ENCODE measurements at regions not wholly inside any gene's neighbourhood (a gene's known extent, or its start where the extent isn't known, plus 50 kb on each side); places are given as distances from the start of the nearest gene placed in this dataset.

- Mint-ChIP-seq H3K9me3 (no peaks in the 10 kb centered on the region), H3K4me3 (no peak overlapping the region), H3K27me3 (no peaks in the 10 kb centered on the region), H3K4me1 (no peaks in the 10 kb centered on the region), H3K36me3 (ENCODE audit: insufficient read depth) (no peaks in the 10 kb centered on the region), H3K27ac (ENCODE audit: low read depth) (no peak overlapping the region)
- no peak for ATAC-seq (replicated peaks; ENCODE audit: extremely low read depth, poor library complexity, severe bottlenecking)
- no peak for DNase-seq (ENCODE audit: low spot score in 2 of 2)
These were observed 631.7 kb upstream of the CDH6 start for GRCh38 chr5:30561771-30562170.

- H3K9me3 Mint-ChIP-seq: peaks cover 13% of the 10 kb centered on the region
- no peaks in the 10 kb centered on the region for H3K4me1 Mint-ChIP-seq
- no peak overlapping the region for H3K27ac Mint-ChIP-seq (ENCODE audit: low read depth)
- H3K27me3 Mint-ChIP-seq: no peaks in the 10 kb centered on the region
- no peak for ATAC-seq (replicated peaks; ENCODE audit: extremely low read depth, poor library complexity, severe bottlenecking)
- DNase-seq (ENCODE audit: low spot score in 2 of 2): no peak
- no peak overlapping the region for H3K4me3 Mint-ChIP-seq
- no peaks in the 10 kb centered on the region for H3K36me3 Mint-ChIP-seq (ENCODE audit: insufficient read depth)
These were observed 641.9 kb upstream of the CDH6 start for GRCh38 chr5:30551618-30552017.

- DNase-seq (ENCODE audit: low spot score in 2 of 2): no peak
- ATAC-seq (replicated peaks; ENCODE audit: extremely low read depth, poor library complexity, severe bottlenecking): no peak
- Mint-ChIP-seq H3K4me3 (no peak overlapping the region), H3K36me3 (ENCODE audit: insufficient read depth) (peaks cover 2% of the 10 kb centered on the region), H3K9me3 (peaks cover 17% of the 10 kb centered on the region), H3K27ac (ENCODE audit: low read depth) (no peak overlapping the region), H3K4me1 (no peaks in the 10 kb centered on the region), H3K27me3 (no peaks in the 10 kb centered on the region)
These were observed 644.7 kb upstream of the CDH6 start for GRCh38 chr5:30548580-30549305.

- ATAC-seq (replicated peaks; ENCODE audit: extremely low read depth, poor library complexity, severe bottlenecking) (no peak), DNase-seq (ENCODE audit: low spot score in 2 of 2) (no peak)
- no peaks in the 10 kb centered on the region for H3K36me3 Mint-ChIP-seq (ENCODE audit: insufficient read depth)
- H3K4me3 Mint-ChIP-seq: no peak overlapping the region
- no peaks in the 10 kb centered on the region for H3K4me1 Mint-ChIP-seq
- H3K27me3 Mint-ChIP-seq: no peaks in the 10 kb centered on the region
- no peak overlapping the region for H3K27ac Mint-ChIP-seq (ENCODE audit: low read depth)
- H3K9me3 Mint-ChIP-seq: peaks cover 16% of the 10 kb centered on the region
These were observed 653.3 kb upstream of the CDH6 start for GRCh38 chr5:30540150-30540549.

- H3K4me3 Mint-ChIP-seq: no peak overlapping the region
- no peak for ATAC-seq (replicated peaks; ENCODE audit: extremely low read depth, poor library complexity, severe bottlenecking)
- no peak overlapping the region for H3K27ac Mint-ChIP-seq (ENCODE audit: low read depth)
- H3K4me1 Mint-ChIP-seq: no peaks in the 10 kb centered on the region
- DNase-seq (ENCODE audit: low spot score in 2 of 2): no peak
- H3K36me3 Mint-ChIP-seq (ENCODE audit: insufficient read depth): no peaks in the 10 kb centered on the region
- no peaks in the 10 kb centered on the region for H3K27me3 Mint-ChIP-seq
- H3K9me3 Mint-ChIP-seq: peaks cover 15% of the 10 kb centered on the region
These were observed 654.4 kb upstream of the CDH6 start for GRCh38 chr5:30539004-30539634.

- Mint-ChIP-seq H3K4me1 (no peaks in the 10 kb centered on the region), H3K27me3 (no peaks in the 10 kb centered on the region), H3K36me3 (ENCODE audit: insufficient read depth) (no peaks in the 10 kb centered on the region), H3K4me3 (no peak overlapping the region), H3K27ac (ENCODE audit: low read depth) (no peak overlapping the region), H3K9me3 (peaks cover 6% of the 10 kb centered on the region)
- ATAC-seq (replicated peaks; ENCODE audit: extremely low read depth, poor library complexity, severe bottlenecking) (no peak), DNase-seq (ENCODE audit: low spot score in 2 of 2) (no peak)
These were observed 668.1 kb upstream of the CDH6 start for GRCh38 chr5:30525353-30525752.

GRCh38 chr5:30524428-30524827, 669.1 kb upstream of the CDH6 start:
- H3K4me1 Mint-ChIP-seq: no peaks in the 10 kb centered on the region
- H3K27ac Mint-ChIP-seq (ENCODE audit: low read depth): no peak overlapping the region
- no peak for DNase-seq (ENCODE audit: low spot score in 2 of 2)
- peaks cover 6% of the 10 kb centered on the region for H3K9me3 Mint-ChIP-seq
- H3K27me3 Mint-ChIP-seq: no peaks in the 10 kb centered on the region
- no peaks in the 10 kb centered on the region for H3K36me3 Mint-ChIP-seq (ENCODE audit: insufficient read depth)
- no peak for ATAC-seq (replicated peaks; ENCODE audit: extremely low read depth, poor library complexity, severe bottlenecking)
- no peak overlapping the region for H3K4me3 Mint-ChIP-seq

GRCh38 chr5:30523061-30523460, 670.4 kb upstream of the CDH6 start:
- ATAC-seq (replicated peaks; ENCODE audit: extremely low read depth, poor library complexity, severe bottlenecking): no peak
- Mint-ChIP-seq H3K36me3 (ENCODE audit: insufficient read depth) (no peaks in the 10 kb centered on the region), H3K4me1 (no peaks in the 10 kb centered on the region), H3K4me3 (no peak overlapping the region), H3K27me3 (no peaks in the 10 kb centered on the region), H3K9me3 (peaks cover 9% of the 10 kb centered on the region), H3K27ac (ENCODE audit: low read depth) (no peak overlapping the region)
- DNase-seq (ENCODE audit: low spot score in 2 of 2): no peak

- Mint-ChIP-seq H3K4me1 (no peaks in the 10 kb centered on the region), H3K9me3 (peaks cover 28% of the 10 kb centered on the region), H3K36me3 (ENCODE audit: insufficient read depth) (no peaks in the 10 kb centered on the region), H3K27me3 (no peaks in the 10 kb centered on the region), H3K27ac (ENCODE audit: low read depth) (no peak overlapping the region), H3K4me3 (no peak overlapping the region)
- no peak for ATAC-seq (replicated peaks; ENCODE audit: extremely low read depth, poor library complexity, severe bottlenecking)
- DNase-seq (ENCODE audit: low spot score in 2 of 2): no peak
These were observed 688.2 kb upstream of the CDH6 start for GRCh38 chr5:30505014-30505886.

GRCh38 chr5:30502277-30502676, 691.2 kb upstream of the CDH6 start:
- no peaks in the 10 kb centered on the region for H3K27me3 Mint-ChIP-seq
- no peaks in the 10 kb centered on the region for H3K4me1 Mint-ChIP-seq
- no peak overlapping the region for H3K27ac Mint-ChIP-seq (ENCODE audit: low read depth)
- DNase-seq (ENCODE audit: low spot score in 2 of 2) (no peak), ATAC-seq (replicated peaks; ENCODE audit: extremely low read depth, poor library complexity, severe bottlenecking) (no peak)
- peaks cover 25% of the 10 kb centered on the region for H3K9me3 Mint-ChIP-seq
- H3K36me3 Mint-ChIP-seq (ENCODE audit: insufficient read depth): no peaks in the 10 kb centered on the region
- no peak overlapping the region for H3K4me3 Mint-ChIP-seq

GRCh38 chr5:30501065-30501464, 692.4 kb upstream of the CDH6 start:
- no peak for ATAC-seq (replicated peaks; ENCODE audit: extremely low read depth, poor library complexity, severe bottlenecking)
- Mint-ChIP-seq H3K27me3 (no peaks in the 10 kb centered on the region), H3K9me3 (peaks cover 26% of the 10 kb centered on the region), H3K36me3 (ENCODE audit: insufficient read depth) (no peaks in the 10 kb centered on the region), H3K4me1 (no peaks in the 10 kb centered on the region), H3K27ac (ENCODE audit: low read depth) (no peak overlapping the region), H3K4me3 (no peak overlapping the region)
- no peak for DNase-seq (ENCODE audit: low spot score in 2 of 2)

GRCh38 chr5:30500513-30500912, 693.0 kb upstream of the CDH6 start:
- ATAC-seq (replicated peaks; ENCODE audit: extremely low read depth, poor library complexity, severe bottlenecking): no peak
- Mint-ChIP-seq H3K36me3 (ENCODE audit: insufficient read depth) (no peaks in the 10 kb centered on the region), H3K27ac (ENCODE audit: low read depth) (no peak overlapping the region), H3K4me3 (no peak overlapping the region), H3K27me3 (no peaks in the 10 kb centered on the region), H3K4me1 (no peaks in the 10 kb centered on the region), H3K9me3 (peaks cover 26% of the 10 kb centered on the region)
- DNase-seq (ENCODE audit: low spot score in 2 of 2): no peak

- H3K27ac Mint-ChIP-seq (ENCODE audit: low read depth): no peak overlapping the region
- H3K4me1 Mint-ChIP-seq: no peaks in the 10 kb centered on the region
- peaks cover 26% of the 10 kb centered on the region for H3K9me3 Mint-ChIP-seq
- H3K4me3 Mint-ChIP-seq: no peak overlapping the region
- H3K27me3 Mint-ChIP-seq: no peaks in the 10 kb centered on the region
- no peak for ATAC-seq (replicated peaks; ENCODE audit: extremely low read depth, poor library complexity, severe bottlenecking)
- no peaks in the 10 kb centered on the region for H3K36me3 Mint-ChIP-seq (ENCODE audit: insufficient read depth)
- DNase-seq (ENCODE audit: low spot score in 2 of 2): no peak
These were observed 694.1 kb upstream of the CDH6 start for GRCh38 chr5:30499402-30499801.
